ENCODE measurements at regions not wholly inside any gene's neighbourhood (a gene's known extent, or its start where the extent isn't known, plus 50 kb on each side); places are given as distances from the start of the nearest gene placed in this dataset.
A peak's percentile ranks its signal among the peaks of the same experiment; 100 is the strongest.

- no peak for TF ChIP-seq CTCF (IDR thresholded peaks at IDR 0.05; ENCODE audit: control extremely low read depth, extremely low read depth)
- no peaks in the 10 kb centered on the region for H3K36me3 ChIP-seq (ENCODE audit: control insufficient read depth in 4 of 4, insufficient read depth in 4 of 4, low read length in 4 of 4)
- DNase-seq (peak in 2 of 3 donors; percentile 35 to 36), ATAC-seq (ENCODE audit: insufficient read depth, low FRiP score) (peak; percentile 14)
- no peaks in the 10 kb centered on the region for H3K27me3 ChIP-seq (ENCODE audit: control insufficient read depth in 3 of 3, insufficient read depth in 3 of 3, low read length in 2 of 3)
- 19 to 63% methylated on average over 2 of the region's 2 CpGs for WGBS, 2 donors
- H3K9ac ChIP-seq (ENCODE audit: insufficient read depth in 1 of 2, low read length in 2 of 2): no peak overlapping the region
- H3K27ac ChIP-seq (ENCODE audit: low read depth in 1 of 2, low read length in 1 of 2): no peak overlapping the region
- H3K4me3 ChIP-seq: no peak overlapping the region
- peaks cover 2 to 48% (median 20%) of the 10 kb centered on the region in 5 donors for H3K4me1 ChIP-seq (ENCODE audit: control insufficient read depth in 5 of 5, insufficient read depth in 5 of 5, low read length in 5 of 5)
- no peaks in the 10 kb centered on the region for H3K9me3 ChIP-seq (ENCODE audit: control insufficient read depth in 4 of 4, insufficient read depth in 3 of 4, low read length in 3 of 4)
These were observed 93.0 kb downstream of the NFKBIZ start for GRCh38 chr3:101942356-101942755.

GRCh38 chr3:101943029-101943428 lies 93.7 kb downstream of the NFKBIZ start:
- H3K9me3 ChIP-seq (ENCODE audit: control insufficient read depth in 4 of 4, insufficient read depth in 3 of 4, low read length in 3 of 4): no peaks in the 10 kb centered on the region
- no peaks in the 10 kb centered on the region for H3K36me3 ChIP-seq (ENCODE audit: control insufficient read depth in 4 of 4, insufficient read depth in 4 of 4, low read length in 4 of 4)
- peaks cover 2 to 44% (median 20%) of the 10 kb centered on the region in 5 donors for H3K4me1 ChIP-seq (ENCODE audit: control insufficient read depth in 5 of 5, insufficient read depth in 5 of 5, low read length in 5 of 5)
- no peak overlapping the region for H3K27ac ChIP-seq (ENCODE audit: low read depth in 1 of 2, low read length in 1 of 2)
- 47 to 81% methylated on average over 1 of the region's 1 CpG for WGBS, 2 donors
- no peak overlapping the region for H3K4me3 ChIP-seq
- H3K27me3 ChIP-seq (ENCODE audit: control insufficient read depth in 3 of 3, insufficient read depth in 3 of 3, low read length in 2 of 3): no peaks in the 10 kb centered on the region
- DNase-seq (no peak), ATAC-seq (ENCODE audit: insufficient read depth, low FRiP score) (no peak)
- no peak for TF ChIP-seq CTCF (IDR thresholded peaks at IDR 0.05; ENCODE audit: control extremely low read depth, extremely low read depth)
- H3K9ac ChIP-seq (ENCODE audit: insufficient read depth in 1 of 2, low read length in 2 of 2): no peak overlapping the region

GRCh38 chr3:101944308-101944707 lies 95.0 kb downstream of the NFKBIZ start:
- Histone ChIP-seq H3K4me3 (no peak overlapping the region), H3K9ac (ENCODE audit: insufficient read depth in 1 of 2, low read length in 2 of 2) (no peak overlapping the region), H3K27me3 (ENCODE audit: control insufficient read depth in 3 of 3, insufficient read depth in 3 of 3, low read length in 2 of 3) (no peaks in the 10 kb centered on the region), H3K36me3 (ENCODE audit: control insufficient read depth in 4 of 4, insufficient read depth in 4 of 4, low read length in 4 of 4) (no peaks in the 10 kb centered on the region), H3K4me1 (ENCODE audit: control insufficient read depth in 5 of 5, insufficient read depth in 5 of 5, low read length in 5 of 5) (peaks cover 0 to 32% (median 12%) of the 10 kb centered on the region in 5 donors), H3K9me3 (ENCODE audit: control insufficient read depth in 4 of 4, insufficient read depth in 3 of 4, low read length in 3 of 4) (no peaks in the 10 kb centered on the region), H3K27ac (ENCODE audit: low read depth in 1 of 2, low read length in 1 of 2) (no peak overlapping the region)
- no peak for ATAC-seq (ENCODE audit: insufficient read depth, low FRiP score)
- no peak for DNase-seq
- no peak for TF ChIP-seq CTCF (IDR thresholded peaks at IDR 0.05; ENCODE audit: control extremely low read depth, extremely low read depth)
- 72 to 86% methylated on average over 3 of the region's 3 CpGs for WGBS, 2 donors

GRCh38 chr3:101945980-101946379 lies 96.7 kb downstream of the NFKBIZ start:
- Histone ChIP-seq H3K9ac (ENCODE audit: insufficient read depth in 1 of 2, low read length in 2 of 2) (no peak overlapping the region), H3K27ac (ENCODE audit: low read depth in 1 of 2, low read length in 1 of 2) (no peak overlapping the region), H3K4me1 (ENCODE audit: control insufficient read depth in 5 of 5, insufficient read depth in 5 of 5, low read length in 5 of 5) (peaks cover 0 to 16% (median 3%) of the 10 kb centered on the region in 5 donors), H3K4me3 (no peak overlapping the region), H3K9me3 (ENCODE audit: control insufficient read depth in 4 of 4, insufficient read depth in 3 of 4, low read length in 3 of 4) (no peaks in the 10 kb centered on the region), H3K36me3 (ENCODE audit: control insufficient read depth in 4 of 4, insufficient read depth in 4 of 4, low read length in 4 of 4) (no peaks in the 10 kb centered on the region), H3K27me3 (ENCODE audit: control insufficient read depth in 3 of 3, insufficient read depth in 3 of 3, low read length in 2 of 3) (no peaks in the 10 kb centered on the region)
- TF ChIP-seq CTCF (IDR thresholded peaks at IDR 0.05; ENCODE audit: control extremely low read depth, extremely low read depth): no peak
- DNase-seq (no peak), ATAC-seq (ENCODE audit: insufficient read depth, low FRiP score) (no peak)

Measured in lung (tissue), 11 donors.